DMS 273 treated with DMSO at 0.1 percent for 48 hours (cell line): ENCODE measurements at regions not wholly inside any gene's neighbourhood (a gene's known extent, or its start where the extent isn't known, plus 50 kb on each side); places are given as distances from the start of the nearest gene placed in this dataset.
A peak's percentile ranks its signal among the peaks of the same experiment; 100 is the strongest.

Source experiments
- DNase-seq: peaks from one replicate; lab custom pipeline; 2025; lab: John Stamatoyannopoulos, UW

- no peak for DNase-seq
Measured at GRCh38 chr18:34978533-34978893, 62.7 kb upstream of the MAPRE2 start.

- DNase-seq, result peak; percentile 76
Measured at GRCh38 chr18:34978953-34979608, 62.1 kb upstream of the MAPRE2 start.

DNA sequence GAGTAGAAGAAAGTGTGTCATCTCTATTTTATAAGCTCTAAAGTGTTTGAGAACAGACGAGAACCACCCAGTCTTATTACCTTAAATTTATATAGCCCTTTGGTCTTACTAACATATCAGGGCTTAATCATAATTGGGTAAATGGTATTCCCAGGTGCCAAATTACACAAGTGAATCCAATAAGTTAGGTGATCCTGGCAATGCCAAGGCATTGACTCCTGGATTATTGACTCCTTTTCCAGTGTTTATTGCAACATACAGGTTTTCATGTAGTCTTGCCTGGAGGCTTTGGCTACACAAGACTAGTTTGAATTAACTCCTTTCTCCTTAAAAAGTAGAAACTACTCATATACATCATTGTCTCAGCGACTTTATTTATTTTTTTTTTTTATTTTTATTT, 59.7 kb upstream of the MAPRE2 start:
- no peak for DNase-seq

- no peak for DNase-seq
Measured at GRCh38 chr18:34985963-34986362, 55.2 kb upstream of the MAPRE2 start.

DNA sequence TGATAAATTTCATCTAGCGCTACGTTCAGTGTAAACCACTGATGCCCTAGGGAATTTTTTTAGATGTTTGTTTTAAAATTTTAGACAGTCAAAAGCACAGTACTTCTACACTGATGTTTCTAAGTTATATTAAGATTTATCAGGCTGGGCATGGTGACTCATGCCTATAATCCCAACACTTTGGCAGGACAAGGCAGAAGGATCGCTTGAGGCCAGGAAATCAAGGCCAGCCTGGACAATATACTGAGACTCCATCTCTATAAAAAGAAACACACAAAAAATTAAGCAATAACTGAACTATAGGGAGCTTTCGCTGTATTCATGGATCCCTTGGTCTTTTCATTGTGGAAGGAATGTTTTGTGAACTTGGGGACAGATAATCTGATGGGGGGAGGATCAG, 50.6 kb upstream of the MAPRE2 start:
- DNase-seq, result no peak

- no peak for DNase-seq
Measured at GRCh38 chr18:34991152-34991551, 50.1 kb upstream of the MAPRE2 start.
